NCI-H128 (cell line): ENCODE measurements at regions not wholly inside any gene's neighbourhood (a gene's known extent, or its start where the extent isn't known, plus 50 kb on each side); places are given as distances from the start of the nearest gene placed in this dataset.
"Not testable (repeated sequence)": the region's sequence is repeated elsewhere in the genome, so short reads cannot be mapped to it uniquely, and the experiment has no call there.

Experiments
- DNase-seq: peaks from one replicate; lab custom pipeline; 2025; ENCODE audit not compliant: unreplicated experiment; lab: John Stamatoyannopoulos, UW

DNA sequence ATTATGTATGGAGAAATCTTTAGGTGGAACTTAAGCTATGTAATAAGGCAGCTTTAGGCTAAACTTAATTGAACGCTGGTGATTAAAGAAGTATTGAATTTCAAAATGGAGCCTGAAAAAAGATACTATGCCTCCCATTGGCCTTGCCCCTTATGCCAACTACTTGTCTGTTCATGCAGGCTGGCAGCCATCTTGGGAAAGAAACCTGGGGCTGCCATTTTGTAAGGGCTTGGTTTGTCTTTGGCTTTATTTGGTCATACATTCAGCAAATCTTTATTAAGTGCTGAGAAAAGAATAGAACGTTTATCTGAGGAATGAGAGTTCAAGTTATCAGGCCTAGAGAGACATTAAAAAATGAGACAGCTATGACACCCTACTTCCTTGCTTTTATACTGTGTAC is 231.3 kb downstream of the KCNE4 start:
- no peak for DNase-seq

DNA sequence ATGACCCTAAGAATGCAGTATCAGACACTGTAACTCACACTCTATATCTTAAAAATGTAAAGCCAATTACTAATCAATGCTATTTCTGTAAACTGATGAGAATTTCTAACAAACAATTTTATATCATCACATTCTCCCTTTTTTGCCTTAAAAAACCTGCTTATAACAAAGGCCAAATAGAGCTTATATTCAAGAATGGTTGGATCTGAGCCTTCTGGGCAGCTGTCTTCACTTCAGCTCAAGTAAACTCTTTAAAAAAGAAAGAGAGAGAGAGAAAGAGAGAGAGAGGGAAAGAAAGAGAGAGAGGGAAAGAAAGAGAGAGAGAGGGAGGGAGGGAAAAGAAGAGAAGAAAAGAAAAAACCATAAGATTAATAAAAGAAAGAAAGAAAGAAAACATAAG is 231.8 kb downstream of the KCNE4 start:
- DNase-seq, result no peak

DNA sequence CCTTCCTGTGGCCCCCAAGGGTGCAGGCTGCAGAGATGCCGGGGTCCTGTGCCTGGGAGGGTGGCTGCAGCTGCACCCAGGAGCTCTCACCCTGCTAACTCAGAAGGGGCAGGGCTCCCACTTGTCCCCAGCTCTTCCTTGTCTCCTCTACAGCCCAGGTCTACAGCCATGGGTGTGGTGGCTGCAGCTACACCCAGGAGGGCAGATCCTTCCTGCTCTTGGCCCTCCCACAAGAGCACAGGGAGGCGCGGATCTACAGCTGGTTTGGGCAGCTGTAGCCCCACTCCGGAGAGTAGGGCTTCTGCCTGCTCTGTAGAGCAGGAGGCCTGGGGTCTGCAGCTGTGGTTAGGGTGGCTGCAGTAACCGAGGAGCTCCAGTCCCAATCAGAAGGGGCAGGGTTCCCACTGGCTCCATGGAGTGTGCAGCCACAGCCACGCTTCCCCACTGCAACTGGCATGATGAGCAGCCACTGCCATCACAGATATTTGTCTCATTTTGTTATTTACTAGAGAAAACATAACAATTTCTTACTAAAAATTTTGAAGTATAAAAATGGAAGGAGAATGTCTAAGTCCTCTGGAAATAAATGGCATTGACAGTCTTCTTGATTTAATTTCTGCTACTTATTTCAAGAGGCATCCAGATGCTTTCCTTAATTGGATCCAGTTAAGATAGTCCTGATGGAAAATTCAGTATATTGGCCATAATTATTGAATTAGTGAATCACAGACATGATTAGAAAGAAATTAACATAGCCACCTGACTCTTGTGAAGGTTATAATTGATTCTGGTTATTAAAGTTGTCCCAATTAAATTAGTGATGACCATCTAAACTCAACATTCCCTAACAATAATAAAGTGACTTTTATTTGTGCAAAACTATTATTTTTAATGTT is 233.6 kb downstream of the KCNE4 start:
- DNase-seq, result no peak

DNA sequence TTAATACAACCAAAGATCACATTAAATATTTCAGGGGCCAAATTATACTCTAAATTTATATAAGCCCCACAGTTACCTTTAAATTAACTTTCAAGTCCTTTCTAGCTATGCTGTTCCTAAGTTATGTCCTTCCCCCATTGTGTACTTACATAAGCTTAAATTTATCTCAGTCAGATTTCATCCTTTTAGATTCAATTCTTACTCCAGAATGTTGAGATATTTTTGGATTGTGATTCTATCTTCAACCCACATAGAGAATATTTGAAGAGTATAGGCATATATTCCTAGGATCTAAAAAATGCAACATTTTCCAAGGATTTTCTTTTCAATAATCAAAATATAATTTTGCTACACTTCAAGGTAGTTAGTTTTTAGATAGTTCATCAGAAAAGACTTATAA is 242.8 kb downstream of the KCNE4 start:
- DNase-seq, result no peak

DNA sequence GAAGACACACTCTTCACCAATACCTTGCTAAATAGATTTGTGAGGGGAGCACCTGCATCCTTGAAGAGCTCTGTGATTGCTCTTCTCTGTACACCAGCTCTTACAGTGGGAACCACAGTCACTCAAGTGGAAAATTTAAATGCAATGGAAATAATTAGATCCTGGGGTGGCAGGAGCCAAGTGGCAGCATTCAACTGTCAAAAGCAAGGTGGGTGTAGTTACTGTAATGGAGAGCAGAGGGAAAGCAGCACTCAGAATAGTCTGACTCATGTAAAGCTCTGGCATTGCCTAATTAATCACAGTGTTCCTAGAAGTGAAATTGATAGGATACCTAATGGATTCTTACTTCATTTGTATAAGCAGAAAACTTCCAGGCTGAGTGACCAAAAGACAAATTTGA is 245.8 kb downstream of the KCNE4 start:
- DNase-seq, result peak; percentile 75

DNA sequence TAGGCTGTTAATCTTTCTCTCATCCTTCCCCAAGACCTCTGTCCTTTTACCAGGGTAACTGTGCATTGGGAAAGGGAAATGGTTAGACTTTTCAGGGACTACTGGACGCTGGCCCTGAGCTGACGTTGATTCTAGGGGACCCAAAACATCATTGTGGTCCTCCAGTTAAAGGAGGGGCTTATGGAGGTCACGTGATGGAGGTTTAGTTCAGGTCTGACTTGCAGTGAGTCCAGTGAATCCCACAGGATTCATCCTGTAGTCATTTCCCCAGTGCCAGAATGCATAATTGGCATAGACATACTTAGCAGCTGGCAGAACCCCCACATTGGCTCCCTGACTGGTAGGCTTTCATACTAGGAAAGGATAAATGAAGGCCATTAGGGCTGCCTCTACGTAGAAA is 246.3 kb downstream of the KCNE4 start:
- DNase-seq, result not testable (repeated sequence)

DNA sequence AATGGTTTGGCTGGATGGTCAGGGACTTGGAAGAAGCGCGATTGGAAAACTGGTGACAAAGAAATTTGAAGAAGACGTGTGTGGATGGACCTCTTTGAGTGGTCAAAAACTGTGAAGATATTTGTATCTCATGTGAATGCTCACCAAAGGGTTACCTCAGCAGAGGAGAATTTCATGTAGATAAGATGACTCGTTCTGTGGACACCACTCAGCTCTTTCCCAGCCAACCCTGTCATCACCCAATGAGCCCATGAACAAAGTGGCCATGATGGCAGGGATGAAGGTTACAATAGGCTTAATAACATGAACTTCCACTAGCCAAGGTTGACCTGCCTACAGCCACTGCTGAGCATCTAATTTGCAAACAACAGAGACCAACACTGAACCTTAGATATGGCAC is 248.3 kb downstream of the KCNE4 start:
- DNase-seq, result no peak

DNA sequence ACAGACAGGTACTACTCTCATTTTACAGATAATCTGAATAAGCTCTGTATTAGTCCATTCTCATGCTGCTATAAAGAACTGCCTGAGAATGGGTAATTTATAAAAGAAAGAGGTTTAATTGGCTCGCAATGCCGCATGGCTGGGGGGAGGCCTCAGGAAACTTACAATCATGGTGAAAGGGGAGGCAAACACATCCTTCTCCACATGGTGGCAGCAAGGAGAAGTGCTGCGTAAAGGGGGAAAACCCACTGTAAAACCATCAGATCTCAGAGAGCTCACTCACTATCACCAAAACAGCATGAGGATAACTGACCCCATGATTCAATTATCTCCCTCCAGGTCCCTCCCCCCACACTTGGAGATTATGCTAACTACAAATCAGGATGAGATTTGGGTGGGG is 254.4 kb downstream of the KCNE4 start:
- DNase-seq, result no peak

DNA sequence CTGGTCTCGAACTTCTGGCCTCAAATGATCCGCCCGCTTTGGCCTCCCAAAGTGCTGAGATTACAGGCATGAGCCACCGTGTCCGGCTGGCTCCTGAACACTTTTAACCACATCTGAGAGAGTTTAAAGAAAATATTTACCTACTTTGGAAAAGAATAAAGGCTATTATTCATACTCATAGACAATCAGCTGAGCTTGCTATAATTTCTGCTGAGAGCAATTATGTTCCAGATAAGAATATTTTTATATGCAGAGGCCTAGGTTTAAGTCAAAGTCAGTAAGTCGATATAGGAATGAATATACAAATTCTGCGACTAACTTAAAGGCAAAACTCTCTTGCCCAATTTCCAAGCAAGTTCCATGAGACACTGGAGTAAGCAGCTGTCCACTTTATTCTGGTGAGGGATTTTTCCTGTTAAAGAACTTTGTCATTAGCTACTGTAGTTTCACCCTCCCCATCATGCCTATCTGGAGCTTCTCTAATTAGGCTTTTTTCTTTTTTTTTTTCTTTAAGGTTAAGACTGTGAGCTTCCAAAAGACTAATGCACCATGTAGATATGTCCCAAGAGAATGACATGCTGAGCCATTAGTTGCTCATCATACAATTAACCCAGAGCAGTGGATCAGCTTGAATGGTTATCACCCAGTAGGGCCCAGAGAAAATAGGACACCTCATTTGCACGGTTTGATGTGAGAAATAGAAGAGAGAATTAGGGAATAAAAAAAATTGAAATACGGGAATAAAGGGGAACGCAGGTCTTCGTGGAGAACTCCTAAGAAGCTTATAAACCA is 260.1 kb downstream of the KCNE4 start:
- DNase-seq, result no peak

DNA sequence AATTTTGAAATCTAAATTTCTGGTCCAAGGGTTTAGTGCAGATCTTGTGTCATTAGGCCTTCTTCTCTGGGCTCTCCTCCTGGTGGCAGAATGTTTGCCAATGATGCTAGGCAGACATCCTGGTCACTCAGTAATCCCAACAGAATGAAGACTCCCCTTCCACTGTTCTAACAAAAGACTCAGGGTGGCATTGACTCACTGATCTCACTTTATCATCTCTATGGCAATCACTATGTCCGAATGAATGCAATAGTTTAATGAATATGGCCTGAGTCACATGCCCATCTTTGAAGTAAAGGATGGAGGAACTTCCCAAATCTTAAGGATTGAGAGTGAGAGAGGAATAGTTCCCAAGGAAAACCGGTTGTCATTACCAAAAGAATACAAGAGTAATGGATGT is 261.1 kb downstream of the KCNE4 start:
- no peak for DNase-seq

DNA sequence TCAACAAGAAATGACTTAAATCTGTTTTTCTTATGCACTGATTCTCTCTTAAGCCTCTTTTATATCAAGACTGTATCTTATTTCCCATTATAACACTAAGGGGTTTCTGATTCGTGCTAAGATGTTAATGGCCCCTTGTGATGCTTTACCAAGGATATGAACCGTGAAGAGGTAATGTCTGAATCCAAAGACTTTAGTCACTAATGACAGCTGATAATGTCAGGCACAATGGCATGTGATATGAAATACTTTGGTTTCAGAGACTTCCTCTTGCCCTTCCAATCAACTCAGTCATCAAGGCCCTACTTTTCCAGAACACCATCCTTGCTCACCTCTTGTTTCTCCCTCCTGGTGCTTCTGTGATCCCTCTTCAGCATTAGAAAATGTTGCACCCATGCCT is 262.8 kb downstream of the KCNE4 start:
- no peak for DNase-seq

DNA sequence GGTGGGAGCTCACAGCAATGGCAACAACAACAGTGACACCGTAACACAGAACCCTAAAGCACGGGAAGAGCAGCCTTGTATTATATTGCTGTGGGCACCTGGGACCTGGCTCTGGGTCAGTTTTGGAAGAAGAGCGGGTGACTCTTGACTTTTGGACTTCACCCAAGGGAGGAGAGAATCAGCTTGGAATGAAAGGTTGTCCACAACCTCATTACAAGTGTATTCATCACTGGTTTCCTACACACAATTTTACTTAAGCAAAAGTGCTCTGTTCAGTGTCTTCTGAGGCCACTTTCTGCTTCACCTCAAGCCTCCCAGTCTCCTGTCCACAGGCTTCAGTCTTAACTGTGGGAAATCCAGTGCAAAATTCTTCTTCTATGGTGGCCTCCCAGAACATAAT is 263.8 kb downstream of the KCNE4 start:
- DNase-seq, result no peak

DNA sequence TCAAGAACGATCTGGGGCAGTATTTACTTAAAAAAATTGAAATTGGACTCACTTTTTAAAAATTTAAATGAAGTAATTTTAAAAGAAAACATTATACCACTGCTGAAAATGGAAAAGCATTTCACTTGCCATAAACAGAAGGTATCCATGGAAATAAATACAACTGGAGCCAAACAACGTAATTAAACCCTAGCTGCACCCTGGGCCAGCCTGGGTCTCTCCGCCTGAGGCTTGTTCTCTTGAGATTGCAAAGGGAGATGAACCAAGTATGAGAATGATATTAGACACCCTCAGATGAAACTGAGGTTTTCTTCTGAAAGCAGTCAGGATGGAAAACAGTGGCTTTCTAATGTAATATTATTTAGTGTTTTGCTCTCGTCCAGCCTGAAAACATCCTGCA is 264.4 kb downstream of the KCNE4 start:
- DNase-seq, result no peak

DNA sequence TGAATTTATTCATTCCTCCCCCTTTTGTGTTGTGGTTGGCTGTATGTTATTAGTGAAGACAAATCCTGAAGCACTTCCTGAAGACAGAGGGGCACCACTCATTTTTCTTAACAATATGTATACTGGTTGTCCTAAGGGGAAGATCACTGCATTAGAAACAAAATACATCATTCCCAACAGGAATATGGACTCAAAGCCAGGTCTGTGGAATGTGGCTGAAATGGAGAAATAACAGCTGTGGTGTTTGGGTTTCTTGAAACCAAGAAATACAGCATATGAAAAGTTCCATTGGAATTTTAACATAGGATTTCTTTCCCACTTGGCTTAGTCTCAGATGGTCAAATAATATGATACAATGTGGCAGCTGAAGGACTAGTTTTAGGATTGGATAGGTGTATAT is 267.6 kb downstream of the KCNE4 start:
- DNase-seq, result no peak

DNA sequence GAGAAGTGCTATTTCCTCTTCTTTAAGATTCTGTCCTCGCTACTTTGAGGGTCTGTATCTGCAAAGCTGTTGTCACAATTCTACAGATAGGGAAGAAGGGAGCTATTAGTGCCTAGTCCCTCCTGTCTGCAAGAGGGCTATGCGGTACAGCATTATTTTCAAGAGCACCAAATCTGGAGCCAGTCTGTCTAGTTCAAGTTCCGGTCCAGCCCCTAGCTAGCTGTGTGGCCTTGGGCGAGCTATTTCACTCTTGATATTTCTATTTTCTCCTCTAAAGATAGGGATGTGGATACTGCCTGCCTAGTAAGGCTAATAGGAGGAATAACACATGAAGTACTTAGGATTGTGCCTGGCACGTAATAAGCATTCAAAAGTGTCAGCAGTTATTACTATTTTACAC is 272.4 kb downstream of the KCNE4 start:
- no peak for DNase-seq

DNA sequence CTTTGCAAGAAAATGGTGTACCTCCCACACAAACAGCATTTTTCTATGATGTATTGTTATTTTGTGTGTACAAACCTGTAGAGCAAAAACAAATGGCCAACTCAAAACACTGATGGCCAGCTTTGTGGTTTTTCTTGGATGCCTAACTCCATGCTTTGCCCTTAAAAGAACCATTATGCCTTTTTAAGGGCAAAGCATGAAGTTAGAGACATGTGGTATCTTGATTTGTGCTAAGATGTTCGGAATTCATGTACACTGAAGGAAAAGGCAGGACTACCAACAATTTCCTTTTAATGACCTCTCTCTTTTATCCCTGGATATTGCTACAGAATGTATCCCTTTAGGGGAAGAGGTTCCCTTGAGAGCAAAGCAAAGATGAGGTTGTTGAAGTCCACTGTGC is 273.6 kb downstream of the SCG2 start:
- DNase-seq, result no peak

DNA sequence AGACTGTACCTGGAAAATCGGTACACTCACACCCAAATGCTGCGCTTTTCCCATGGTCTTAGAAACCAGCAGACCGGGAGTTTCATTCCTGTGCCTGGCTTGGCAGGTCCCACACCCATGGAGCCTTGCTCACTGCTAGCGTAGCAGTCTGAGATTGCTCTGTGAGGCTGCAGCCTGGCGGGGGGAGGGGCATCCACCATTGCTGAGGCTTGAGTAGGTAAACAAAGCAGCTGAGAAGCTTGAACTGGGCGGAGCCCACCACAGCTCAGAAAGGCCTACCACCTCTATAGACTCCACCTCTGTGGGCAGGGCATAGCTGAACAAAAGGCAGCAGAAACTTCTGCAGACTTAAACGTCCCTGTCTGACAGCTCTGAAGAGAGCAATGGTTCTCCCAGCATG is 271.4 kb downstream of the SCG2 start:
- not testable (repeated sequence) for DNase-seq

DNA sequence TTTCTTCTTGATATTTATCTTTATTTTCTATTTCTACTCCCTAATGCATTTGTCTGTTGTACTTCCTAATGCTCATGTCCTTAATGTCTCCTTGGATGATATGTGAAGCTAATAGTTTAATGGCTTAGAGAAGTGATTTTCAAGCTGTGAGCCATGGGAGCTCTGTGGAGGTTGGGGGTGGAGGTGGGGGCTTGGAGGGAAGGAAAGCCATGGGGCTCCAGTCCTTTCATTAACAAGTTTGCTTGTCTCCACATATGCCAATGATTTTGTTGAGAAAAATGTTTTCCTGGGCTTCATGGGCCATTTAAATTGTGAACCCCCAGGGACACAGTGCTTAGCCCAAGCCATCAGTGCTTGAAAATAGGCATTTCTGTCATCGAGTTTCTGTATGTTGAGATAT is 264.1 kb downstream of the SCG2 start:
- DNase-seq, result no peak

DNA sequence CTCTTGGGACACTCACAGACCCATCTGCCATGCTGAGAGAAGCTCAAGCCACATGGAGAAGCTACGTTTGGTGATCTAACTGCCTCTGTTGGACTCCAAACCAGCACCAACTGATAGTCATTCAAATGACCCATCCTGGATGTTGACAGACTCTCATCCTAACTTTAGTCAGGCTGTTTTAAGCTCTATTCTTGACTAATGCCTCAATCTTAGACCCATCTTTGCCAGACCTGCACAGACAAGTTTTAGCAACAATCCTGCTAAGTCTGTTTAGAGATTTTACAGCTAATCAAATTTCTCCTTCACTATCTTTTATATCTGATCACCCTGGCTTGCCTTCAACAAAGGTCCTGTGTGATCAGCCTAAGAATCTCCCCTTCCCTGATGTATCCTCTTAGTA is 245.1 kb downstream of the SCG2 start:
- no peak for DNase-seq

DNA sequence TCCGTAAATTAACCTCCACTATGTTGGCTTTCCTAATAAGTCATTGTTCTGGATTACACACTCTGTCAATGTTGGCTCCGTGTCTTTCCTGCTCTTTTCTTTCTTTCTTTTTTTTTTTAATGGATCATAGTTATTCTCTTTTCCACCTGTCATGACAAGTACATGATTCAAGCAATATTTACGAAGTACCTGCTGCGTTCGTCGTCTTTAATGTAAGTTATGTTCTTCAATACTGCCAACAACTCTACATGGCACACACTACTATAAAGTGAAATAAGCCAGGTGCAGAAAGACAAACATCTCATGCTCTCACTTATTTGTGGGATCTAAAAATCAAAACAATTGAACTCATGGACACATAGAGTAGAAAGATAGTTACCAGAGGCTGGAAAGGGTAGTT is 239.1 kb downstream of the SCG2 start:
- DNase-seq, result peak; percentile 39

DNA sequence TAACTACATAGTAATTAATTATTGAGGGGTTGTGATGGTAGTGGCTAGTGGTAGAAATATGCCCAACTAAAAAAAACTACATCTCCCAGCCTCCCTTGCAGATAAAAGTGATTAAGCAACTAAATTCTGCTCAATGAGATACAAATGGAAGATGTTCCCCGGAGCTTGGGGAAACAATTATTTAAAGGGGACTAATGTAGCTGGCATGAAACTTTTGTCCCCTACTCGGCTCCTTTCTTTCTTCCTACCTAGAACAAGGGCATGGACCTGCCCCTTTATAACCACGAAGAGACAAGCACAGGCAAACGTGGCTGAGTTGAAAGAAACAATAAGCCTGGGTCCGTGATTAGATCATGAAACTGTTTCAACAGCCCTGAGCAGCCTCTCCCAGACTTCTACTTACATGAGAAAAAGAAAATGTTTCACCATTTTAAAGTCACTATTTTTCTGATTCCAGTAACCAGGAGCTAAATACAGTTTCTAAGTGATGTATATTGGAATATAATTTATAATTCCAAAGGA is 236.9 kb downstream of the SCG2 start:
- DNase-seq, result no peak

DNA sequence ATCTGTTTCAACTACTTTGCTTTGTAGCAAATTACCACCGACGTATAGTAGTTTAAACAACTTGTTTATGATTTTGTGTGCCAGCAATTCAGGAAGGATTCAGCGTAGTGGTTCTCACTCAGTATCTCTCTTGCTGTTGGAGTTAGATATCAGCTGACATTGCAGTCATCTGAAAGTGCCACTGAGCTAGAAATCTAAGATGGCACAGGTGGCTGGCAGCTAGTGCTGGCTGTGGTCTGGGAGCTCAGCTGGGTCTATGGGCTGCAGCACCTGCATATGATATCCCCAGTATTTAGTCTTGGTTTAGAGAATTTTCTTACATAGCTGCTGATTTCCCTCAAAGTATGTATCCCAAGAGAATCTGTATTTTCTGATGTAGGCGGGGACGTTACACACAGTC is 235.6 kb downstream of the SCG2 start:
- DNase-seq, result no peak
